ENCODE measurements at regions not wholly inside any gene's neighbourhood (a gene's known extent, or its start where the extent isn't known, plus 50 kb on each side); places are given as distances from the start of the nearest gene placed in this dataset.

DNA sequence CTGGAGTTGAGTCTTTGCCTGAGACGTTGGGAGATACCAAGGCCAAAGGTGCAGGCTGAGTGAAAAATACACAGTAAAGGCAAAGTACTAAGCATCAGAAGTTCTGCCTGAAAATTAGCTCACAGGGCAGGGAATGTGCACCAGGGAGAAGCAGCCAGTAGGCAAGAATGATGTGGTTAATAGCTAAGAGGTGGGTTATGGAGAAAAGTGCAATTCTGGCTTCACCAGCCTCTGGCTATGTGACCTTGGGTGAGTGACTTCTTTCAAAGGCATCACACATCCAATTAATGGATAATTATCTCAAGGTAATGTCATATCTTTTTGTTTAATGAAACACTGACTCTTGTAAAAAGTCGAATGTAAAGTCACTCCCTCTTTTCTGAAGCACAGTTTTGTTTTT is 230.7 kb upstream of the FGGY start (continued):
- TF ChIP-seq, protein P1, sequence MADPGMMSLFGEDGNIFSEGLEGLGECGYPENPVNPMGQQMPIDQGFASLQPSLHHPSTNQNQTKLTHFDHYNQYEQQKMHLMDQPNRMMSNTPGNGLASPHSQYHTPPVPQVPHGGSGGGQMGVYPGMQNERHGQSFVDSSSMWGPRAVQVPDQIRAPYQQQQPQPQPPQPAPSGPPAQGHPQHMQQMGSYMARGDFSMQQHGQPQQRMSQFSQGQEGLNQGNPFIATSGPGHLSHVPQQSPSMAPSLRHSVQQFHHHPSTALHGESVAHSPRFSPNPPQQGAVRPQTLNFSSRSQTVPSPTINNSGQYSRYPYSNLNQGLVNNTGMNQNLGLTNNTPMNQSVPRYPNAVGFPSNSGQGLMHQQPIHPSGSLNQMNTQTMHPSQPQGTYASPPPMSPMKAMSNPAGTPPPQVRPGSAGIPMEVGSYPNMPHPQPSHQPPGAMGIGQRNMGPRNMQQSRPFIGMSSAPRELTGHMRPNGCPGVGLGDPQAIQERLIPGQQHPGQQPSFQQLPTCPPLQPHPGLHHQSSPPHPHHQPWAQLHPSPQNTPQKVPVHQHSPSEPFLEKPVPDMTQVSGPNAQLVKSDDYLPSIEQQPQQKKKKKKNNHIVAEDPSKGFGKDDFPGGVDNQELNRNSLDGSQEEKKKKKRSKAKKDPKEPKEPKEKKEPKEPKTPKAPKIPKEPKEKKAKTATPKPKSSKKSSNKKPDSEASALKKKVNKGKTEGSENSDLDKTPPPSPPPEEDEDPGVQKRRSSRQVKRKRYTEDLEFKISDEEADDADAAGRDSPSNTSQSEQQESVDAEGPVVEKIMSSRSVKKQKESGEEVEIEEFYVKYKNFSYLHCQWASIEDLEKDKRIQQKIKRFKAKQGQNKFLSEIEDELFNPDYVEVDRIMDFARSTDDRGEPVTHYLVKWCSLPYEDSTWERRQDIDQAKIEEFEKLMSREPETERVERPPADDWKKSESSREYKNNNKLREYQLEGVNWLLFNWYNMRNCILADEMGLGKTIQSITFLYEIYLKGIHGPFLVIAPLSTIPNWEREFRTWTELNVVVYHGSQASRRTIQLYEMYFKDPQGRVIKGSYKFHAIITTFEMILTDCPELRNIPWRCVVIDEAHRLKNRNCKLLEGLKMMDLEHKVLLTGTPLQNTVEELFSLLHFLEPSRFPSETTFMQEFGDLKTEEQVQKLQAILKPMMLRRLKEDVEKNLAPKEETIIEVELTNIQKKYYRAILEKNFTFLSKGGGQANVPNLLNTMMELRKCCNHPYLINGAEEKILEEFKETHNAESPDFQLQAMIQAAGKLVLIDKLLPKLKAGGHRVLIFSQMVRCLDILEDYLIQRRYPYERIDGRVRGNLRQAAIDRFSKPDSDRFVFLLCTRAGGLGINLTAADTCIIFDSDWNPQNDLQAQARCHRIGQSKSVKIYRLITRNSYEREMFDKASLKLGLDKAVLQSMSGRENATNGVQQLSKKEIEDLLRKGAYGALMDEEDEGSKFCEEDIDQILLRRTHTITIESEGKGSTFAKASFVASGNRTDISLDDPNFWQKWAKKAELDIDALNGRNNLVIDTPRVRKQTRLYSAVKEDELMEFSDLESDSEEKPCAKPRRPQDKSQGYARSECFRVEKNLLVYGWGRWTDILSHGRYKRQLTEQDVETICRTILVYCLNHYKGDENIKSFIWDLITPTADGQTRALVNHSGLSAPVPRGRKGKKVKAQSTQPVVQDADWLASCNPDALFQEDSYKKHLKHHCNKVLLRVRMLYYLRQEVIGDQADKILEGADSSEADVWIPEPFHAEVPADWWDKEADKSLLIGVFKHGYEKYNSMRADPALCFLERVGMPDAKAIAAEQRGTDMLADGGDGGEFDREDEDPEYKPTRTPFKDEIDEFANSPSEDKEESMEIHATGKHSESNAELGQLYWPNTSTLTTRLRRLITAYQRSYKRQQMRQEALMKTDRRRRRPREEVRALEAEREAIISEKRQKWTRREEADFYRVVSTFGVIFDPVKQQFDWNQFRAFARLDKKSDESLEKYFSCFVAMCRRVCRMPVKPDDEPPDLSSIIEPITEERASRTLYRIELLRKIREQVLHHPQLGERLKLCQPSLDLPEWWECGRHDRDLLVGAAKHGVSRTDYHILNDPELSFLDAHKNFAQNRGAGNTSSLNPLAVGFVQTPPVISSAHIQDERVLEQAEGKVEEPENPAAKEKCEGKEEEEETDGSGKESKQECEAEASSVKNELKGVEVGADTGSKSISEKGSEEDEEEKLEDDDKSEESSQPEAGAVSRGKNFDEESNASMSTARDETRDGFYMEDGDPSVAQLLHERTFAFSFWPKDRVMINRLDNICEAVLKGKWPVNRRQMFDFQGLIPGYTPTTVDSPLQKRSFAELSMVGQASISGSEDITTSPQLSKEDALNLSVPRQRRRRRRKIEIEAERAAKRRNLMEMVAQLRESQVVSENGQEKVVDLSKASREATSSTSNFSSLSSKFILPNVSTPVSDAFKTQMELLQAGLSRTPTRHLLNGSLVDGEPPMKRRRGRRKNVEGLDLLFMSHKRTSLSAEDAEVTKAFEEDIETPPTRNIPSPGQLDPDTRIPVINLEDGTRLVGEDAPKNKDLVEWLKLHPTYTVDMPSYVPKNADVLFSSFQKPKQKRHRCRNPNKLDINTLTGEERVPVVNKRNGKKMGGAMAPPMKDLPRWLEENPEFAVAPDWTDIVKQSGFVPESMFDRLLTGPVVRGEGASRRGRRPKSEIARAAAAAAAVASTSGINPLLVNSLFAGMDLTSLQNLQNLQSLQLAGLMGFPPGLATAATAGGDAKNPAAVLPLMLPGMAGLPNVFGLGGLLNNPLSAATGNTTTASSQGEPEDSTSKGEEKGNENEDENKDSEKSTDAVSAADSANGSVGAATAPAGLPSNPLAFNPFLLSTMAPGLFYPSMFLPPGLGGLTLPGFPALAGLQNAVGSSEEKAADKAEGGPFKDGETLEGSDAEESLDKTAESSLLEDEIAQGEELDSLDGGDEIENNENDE (IDR thresholded peaks at IDR 0.05; ENCODE audit: insufficient replicate concordance, low read length) = no peak
- no peak for TF ChIP-seq CTBP2 (IDR thresholded peaks at IDR 0.05; ENCODE audit: borderline replicate concordance, insufficient read depth, insufficient read length, low read length)
- TF ChIP-seq ASH2L (IDR thresholded peaks at IDR 0.05; ENCODE audit: low read length) = no peak
- TF ChIP-seq YY1 (IDR thresholded peaks at IDR 0.05; ENCODE audit: low read depth, low read length) = no peak
- no peak for TF ChIP-seq BACH1 (IDR thresholded peaks at IDR 0.05; ENCODE audit: low read length)
- no peak for TF ChIP-seq BRCA1 (IDR thresholded peaks at IDR 0.05; ENCODE audit: low read depth, low read length)
- TF ChIP-seq KDM1A (IDR thresholded peaks at IDR 0.05; ENCODE audit: borderline replicate concordance, low read length) = no peak
- no peak for TF ChIP-seq POLR2A (IDR thresholded peaks at IDR 0.05; ENCODE audit: control extremely low read depth in 1 of 2, low read depth in 2 of 2, low read length in 2 of 2)
- no peak for TF ChIP-seq SAP30 (IDR thresholded peaks at IDR 0.05; ENCODE audit: insufficient read depth, insufficient replicate concordance, low read length)
- no peak for TF ChIP-seq TAF1 (IDR thresholded peaks at IDR 0.05; ENCODE audit: low read depth, low read length)
- no peak for TF ChIP-seq TCF12 (IDR thresholded peaks at IDR 0.05; ENCODE audit: low read depth, low read length)
- no peak for TF ChIP-seq EP300 (IDR thresholded peaks at IDR 0.05; ENCODE audit: borderline replicate concordance in 1 of 2, low read depth in 2 of 2, low read length in 2 of 2)
- TF ChIP-seq RFX5 (IDR thresholded peaks at IDR 0.05; ENCODE audit: borderline replicate concordance, low read depth, low read length) = no peak

Measured in H1 (cell line).